B cell (primary cell): ENCODE measurements at regions not wholly inside any gene's neighbourhood (a gene's known extent, or its start where the extent isn't known, plus 50 kb on each side); places are given as distances from the start of the nearest gene placed in this dataset.

ENCODE experiments used
- CTCF ChIP-seq: fragments of 200-600 bp; IDR thresholded peaks from one replicate; pipeline ENCODE4 v1.8.0; 2022; ENCODE audit warnings: antibody characterized with exemption, mild to moderate bottlenecking
- EZH2 ChIP-seq: IDR thresholded peaks from 2 replicates; pipeline ENCODE4 v1.6.1; 2012; ENCODE audit warnings: borderline replicate concordance, low read depth, mild to moderate bottlenecking, moderate library complexity, low read length; ENCODE audit not compliant: insufficient read depth, poor library complexity, severe bottlenecking

- TF ChIP-seq CTCF (no peak), EZH2 (no peak)
These were observed 114.4 kb upstream of the DPT start for GRCh38 chr1:168843401-168843800.
